SK-N-SH (cell line): ENCODE measurements at regions not wholly inside any gene's neighbourhood (a gene's known extent, or its start where the extent isn't known, plus 50 kb on each side); places are given as distances from the start of the nearest gene placed in this dataset.

Experiments used
- CTCF ChIA-PET: fragments of 300-600, 350-600 bp; formaldehyde crosslinking; extraction: SDS; loops from one replicate; lab custom pipeline; 2021; lab: Yijun Ruan, JAX
- POLR2A ChIA-PET: fragments of 350-600 bp; sonication (Branson Sonifier 250); formaldehyde crosslinking; extraction: SDS; loops from one replicate; lab custom pipeline; 2020; ENCODE audit warnings: antibody characterized with exemption, inconsistent platforms; lab: Yijun Ruan, JAX
- DNase-seq: peaks from one replicate; pipeline ENCODE4 v3.0.0; 2012
- H2AFZ ChIP-seq: fragments of 200-600 bp; sonication (generic); 2 replicates; pipeline ENCODE4 v1.8.1; 2016; ENCODE audit warnings: antibody characterized with exemption, mild to moderate bottlenecking, low read depth
- H3F3A ChIP-seq: fragments of 200-600 bp; sonication (generic); replicated peaks from 2 replicates; pipeline ENCODE3; 2016; ENCODE audit warnings: antibody characterized with exemption, mild to moderate bottlenecking; ENCODE audit not compliant: insufficient read depth
- H3K27ac ChIP-seq, 2 experiments: fragments of 200-500 bp in 1 of 2; fragments of 200-600 bp in 1 of 2; sonication (Bioruptor generic) in 1 of 2; sonication (generic), shearing (Covaris generic) in 1 of 2; 2 replicates each; pipeline versions ENCODE4 v1.5.1 to v1.6.1; 2014 to 2016; ENCODE audit warnings: low read depth in 2 of 2, inconsistent platforms in 1 of 2, low read length in 1 of 2, mild to moderate bottlenecking in 1 of 2, mixed read lengths in 1 of 2
- H3K27me3 ChIP-seq: fragments of 200-600 bp; sonication (generic), shearing (Covaris generic); 2 replicates; pipeline ENCODE4 v1.6.1; 2016; ENCODE audit warnings: mixed run types; ENCODE audit not compliant: insufficient read depth
- H3K36me3 ChIP-seq, 2 experiments: fragments of 200-500 bp in 1 of 2; fragments of 200-600 bp in 1 of 2; sonication (Bioruptor generic) in 1 of 2; sonication (generic) in 1 of 2; replicated peaks in 1 of 2; 2 replicates each; pipeline versions ENCODE3 to v1.5.1; 2014 to 2016; ENCODE audit warnings: low read length in 1 of 2, mild to moderate bottlenecking in 1 of 2; ENCODE audit not compliant: insufficient read depth in 2 of 2, control insufficient read depth in 1 of 2
- H3K4me1 ChIP-seq, 2 experiments: fragments of 200-500 bp in 1 of 2; fragments of 200-600 bp in 1 of 2; sonication (Bioruptor generic) in 1 of 2; sonication (generic), shearing (Covaris generic) in 1 of 2; 2 replicates each; pipeline versions ENCODE4 v1.5.1 to v1.6.1; 2014 to 2016; ENCODE audit warnings: low read depth in 1 of 2, low read length in 1 of 2, mixed run types in 1 of 2; ENCODE audit not compliant: insufficient read depth in 2 of 2, control insufficient read depth in 1 of 2
- H3K4me2 ChIP-seq: fragments of 200-600 bp; sonication (generic), shearing (Covaris generic); 2 replicates; pipeline ENCODE4 v1.6.1; 2017; ENCODE audit warnings: mixed run types
- H3K4me3 ChIP-seq, 2 experiments: fragments of 200-500 bp in 1 of 2; fragments of 200-600 bp in 1 of 2; sonication (Bioruptor generic) in 1 of 2; sonication (generic), shearing (Covaris generic) in 1 of 2; 2 replicates each; pipeline versions ENCODE4 v1.5.1 to v1.8.1; 2014 to 2016; ENCODE audit warnings: low read depth in 2 of 2, inconsistent platforms in 1 of 2, low read length in 1 of 2, mild to moderate bottlenecking in 1 of 2, mixed read lengths in 1 of 2, moderate library complexity in 1 of 2
- H3K79me2 ChIP-seq: fragments of 200-600 bp; sonication (generic); 2 replicates; pipeline ENCODE4 v1.8.1; 2017; ENCODE audit warnings: mild to moderate bottlenecking; ENCODE audit not compliant: insufficient read depth
- H3K9ac ChIP-seq: fragments of 200-600 bp; sonication (generic); 2 replicates; pipeline ENCODE4 v1.6.1; 2017; ENCODE audit warnings: mixed run types
- H3K9me2 ChIP-seq: fragments of 200-600 bp; sonication (generic); 2 replicates; pipeline ENCODE4 v1.6.1; 2017; ENCODE audit warnings: mixed run types
- H3K9me3 ChIP-seq: fragments of 200-600 bp; sonication (generic); 2 replicates; pipeline ENCODE4 v1.6.1; 2017; ENCODE audit warnings: mixed run types, mild to moderate bottlenecking, moderate library complexity
- H4K20me1 ChIP-seq: fragments of 200-600 bp; sonication (generic); 2 replicates; pipeline ENCODE4 v1.6.1; 2017; ENCODE audit warnings: mild to moderate bottlenecking, mixed run types; ENCODE audit not compliant: insufficient read depth
- CHD2 ChIP-seq: fragments of 150-350 bp; IDR thresholded peaks from 2 replicates; pipeline ENCODE4 v1.6.1; 2018; ENCODE audit warnings: low read length; ENCODE audit not compliant: partially characterized antibody
- EZH2phosphoT487 ChIP-seq: fragments of 200-600 bp; sonication (generic); IDR thresholded peaks from 2 replicates; pipeline ENCODE4 v1.6.1; 2017; ENCODE audit warnings: low read depth, mixed run types, mild to moderate bottlenecking, antibody characterized with exemption, moderate library complexity, borderline replicate concordance
- FOSL2 ChIP-seq: IDR thresholded peaks from 2 replicates; pipeline ENCODE4 v1.4.0; 2012; ENCODE audit warnings: low read depth, mild to moderate bottlenecking, moderate library complexity, borderline replicate concordance
- FOXJ3 ChIP-seq: sonication (generic); formaldehyde crosslinking; IDR thresholded peaks from 2 replicates; pipeline ENCODE4 v1.5.1; 2020; ENCODE audit warnings: mild to moderate bottlenecking, missing genetic modification reagents
- GATA2 ChIP-seq: sonication (generic); formaldehyde crosslinking; IDR thresholded peaks from 2 replicates; pipeline ENCODE4 v1.5.0; 2020; ENCODE audit warnings: mild to moderate bottlenecking, missing genetic modification reagents
- IRF3 ChIP-seq: fragments of 150-350 bp; IDR thresholded peaks from 2 replicates; pipeline ENCODE4 v1.6.1; 2016; ENCODE audit warnings: mild to moderate bottlenecking, low read depth, low read length
- MAX ChIP-seq: IDR thresholded peaks from 2 replicates; pipeline ENCODE4 v1.4.0; 2012; ENCODE audit warnings: low read depth
- MXI1 ChIP-seq: IDR thresholded peaks from 2 replicates; pipeline ENCODE4 v1.6.1; 2012; ENCODE audit warnings: mild to moderate bottlenecking, low read depth, low read length, improper control_type of control experiment
- NFIC ChIP-seq: IDR thresholded peaks from 2 replicates; pipeline ENCODE4 v1.4.0; 2012; ENCODE audit warnings: borderline replicate concordance
- NRF1 ChIP-seq: IDR thresholded peaks from 2 replicates; pipeline ENCODE4 v1.6.1; 2012; ENCODE audit warnings: low read depth, mild to moderate bottlenecking, low read length
- PBX3 ChIP-seq: IDR thresholded peaks from 2 replicates; pipeline ENCODE4; 2012
- POLR2AphosphoS5 ChIP-seq: IDR thresholded peaks from 2 replicates; pipeline ENCODE4 v1.6.1; 2012; ENCODE audit warnings: low read depth, low read length
- SIN3A ChIP-seq: IDR thresholded peaks from 2 replicates; pipeline ENCODE4 v1.6.1; 2012; ENCODE audit warnings: low read depth, mild to moderate bottlenecking, low read length, moderate library complexity, borderline replicate concordance
- SMC3 ChIP-seq: IDR thresholded peaks from 2 replicates; pipeline ENCODE4 v1.6.1; 2012; ENCODE audit warnings: low read depth, low read length, improper control_type of control experiment
- TAF1 ChIP-seq: IDR thresholded peaks from 2 replicates; pipeline ENCODE4 v1.6.1; 2012; ENCODE audit warnings: low read depth, mild to moderate bottlenecking, low read length, moderate library complexity, borderline replicate concordance
- TCF12 ChIP-seq: IDR thresholded peaks from 2 replicates; pipeline ENCODE4 v1.4.0; 2012
- TEAD4 ChIP-seq: IDR thresholded peaks from 2 replicates; pipeline ENCODE4 v1.4.0; 2012; ENCODE audit warnings: mild to moderate bottlenecking, borderline replicate concordance; ENCODE audit not compliant: insufficient read depth
- USF1 ChIP-seq: IDR thresholded peaks from 2 replicates; pipeline ENCODE4 v1.4.0; 2012; ENCODE audit warnings: low read depth, borderline replicate concordance
- USF2 ChIP-seq: fragments of 150-350 bp; IDR thresholded peaks from 2 replicates; pipeline ENCODE4 v1.6.1; 2017; ENCODE audit warnings: antibody characterized with exemption, low read length, low read depth, borderline replicate concordance
- WGBS: methylation state at CpG from one replicate; pipeline ENCODE4 v1.1.6; 2017; ENCODE audit warnings: low lambda C conversion rate; 5-methylcytosine and 5-hydroxymethylcytosine counted together

GRCh38 chr5:4514067-4514648, 626.0 kb upstream of the ADAMTS16 start:
- no peaks in the 10 kb centered on the region for H3K79me2 ChIP-seq
- H4K20me1 ChIP-seq, result no peaks in the 10 kb centered on the region
- no peak overlapping the region for H2AFZ ChIP-seq
- no peak overlapping the region for H3K4me3 ChIP-seq
- 10% methylated on average over 8 of the region's 8 CpGs for WGBS
- no peaks in the 10 kb centered on the region for H3K36me3 ChIP-seq
- no peak overlapping the region for H3K9ac ChIP-seq
- H3K9me3 ChIP-seq, result no peaks in the 10 kb centered on the region
- H3F3A ChIP-seq, result no peaks in the 10 kb centered on the region
- ChIA-PET CTCF (no interaction called here), POLR2A (no interaction called here)
- no peaks in the 10 kb centered on the region for H3K4me1 ChIP-seq
- H3K9me2 ChIP-seq, result no peaks in the 10 kb centered on the region
- TF ChIP-seq FOSL2, result no peak
- TF ChIP-seq TCF12, result no peak
- no peak for TF ChIP-seq TEAD4
- TF ChIP-seq MAX, result no peak
- TF ChIP-seq TAF1, result no peak
- no peak overlapping the region for H3K4me2 ChIP-seq
- H3K27ac ChIP-seq, result no peak overlapping the region
- no peak for DNase-seq
- peaks cover 11% of the 10 kb centered on the region; the same call in 1 of the 2 replicates for H3K27me3 ChIP-seq

GRCh38 chr5:4518903-4519672, 621.0 kb upstream of the ADAMTS16 start:
- TF ChIP-seq NRF1 (no peak), NFIC (no peak), EZH2phosphoT487 (no peak), SIN3A (no peak), POLR2AphosphoS5 (no peak), PBX3 (no peak), FOXJ3 (no peak), SMC3 (no peak), USF1 (no peak), IRF3 (no peak), USF2 (no peak), MXI1 (no peak), CHD2 (no peak), GATA2 (CRISPR knock-in tag) (no peak), TEAD4 (no peak)
- TF ChIP-seq, all 33 proteins: peak for 0
- ChIA-PET POLR2A (no interaction called here), CTCF (no interaction called here)
- no peak overlapping the region for H3K4me2 ChIP-seq
- H3K27me3 ChIP-seq, result peaks cover 5% of the 10 kb centered on the region; the same call in 1 of the 2 replicates
- DNase-seq, result no peak
- no peaks in the 10 kb centered on the region for H3K79me2 ChIP-seq
- no peak overlapping the region for H2AFZ ChIP-seq
- WGBS, result 4% methylated on average over 10 of the region's 10 CpGs
- H4K20me1 ChIP-seq, result no peaks in the 10 kb centered on the region
- H3K9ac ChIP-seq, result no peak overlapping the region
- no peaks in the 10 kb centered on the region for H3F3A ChIP-seq
- no peak overlapping the region for H3K27ac ChIP-seq
- no peaks in the 10 kb centered on the region for H3K4me1 ChIP-seq
- no peak overlapping the region for H3K4me3 ChIP-seq
- no peaks in the 10 kb centered on the region for H3K9me3 ChIP-seq
- H3K9me2 ChIP-seq, result no peaks in the 10 kb centered on the region
- H3K36me3 ChIP-seq, result no peaks in the 10 kb centered on the region
